ENCODE measurements at regions not wholly inside any gene's neighbourhood (a gene's known extent, or its start where the extent isn't known, plus 50 kb on each side); places are given as distances from the start of the nearest gene placed in this dataset.

- POLR2A ChIA-PET (ENCODE audit: partially characterized antibody), result interaction anchor here (0.7 to 1.5 kb wide), 4 partner anchors 9 to 70 kb away, joined by 3 to 5 read pairs (median 3); no protein-coding TSS in a partner anchor
- TF ChIP-seq HDAC2 (IDR thresholded peaks at IDR 0.05; ENCODE audit: borderline replicate concordance in 1 of 2, low read depth in 2 of 2, low read length in 2 of 2), result no peak
- no peak for TF ChIP-seq JUN (IDR thresholded peaks at IDR 0.05; ENCODE audit: low read depth, low read length)
- TF ChIP-seq MAFK (IDR thresholded peaks at IDR 0.05; ENCODE audit: low read depth, low read length), result no peak
- TF ChIP-seq NANOG (IDR thresholded peaks at IDR 0.05; ENCODE audit: insufficient read depth, low read depth, low read length, poor library complexity, severe bottlenecking), result no peak
- TF ChIP-seq RBBP5 (IDR thresholded peaks at IDR 0.05; ENCODE audit: borderline replicate concordance, low read depth, low read length), result no peak
- no peak for TF ChIP-seq TEAD4 (IDR thresholded peaks at IDR 0.05; ENCODE audit: low read depth, low read length)
- no peak for TF ChIP-seq KDM5A (IDR thresholded peaks at IDR 0.05; ENCODE audit: low read length)
- no peak for TF ChIP-seq SP4 (IDR thresholded peaks at IDR 0.05; ENCODE audit: low read length)
- no peak for TF ChIP-seq BCL11A (IDR thresholded peaks at IDR 0.05; ENCODE audit: low read depth in 2 of 2, low read length in 2 of 2)
- no peak for TF ChIP-seq HDAC6 (IDR thresholded peaks at IDR 0.05; ENCODE audit: low read depth, low read length)
- no peak for TF ChIP-seq RNF2 (IDR thresholded peaks at IDR 0.05; ENCODE audit: borderline replicate concordance, low read depth, low read length, missing control alignments, poor library complexity, severe bottlenecking)
- TF ChIP-seq RFX5 (IDR thresholded peaks at IDR 0.05; ENCODE audit: borderline replicate concordance, low read depth, low read length), result no peak
Observed at GRCh38 chr6:144344646-144345045, 59.5 kb downstream of the UTRN start.

More at GRCh38 chr6:144344646-144345045, 59.5 kb downstream of the UTRN start:
- H2BK15ac ChIP-seq (ENCODE audit: low read length), result no peak overlapping the region
- no peak overlapping the region; the same call in 1 of the 2 replicates for H3K27ac ChIP-seq (ENCODE audit: low read depth, low read length)
- no peak overlapping the region for H3K4ac ChIP-seq (replicated peaks; ENCODE audit: insufficient read length, low read depth, low read length)
- WGBS, 2 experiments (ENCODE audit: extremely low coverage in 1 of 2, insufficient coverage in 1 of 2, insufficient read length in 1 of 2, insufficient replicate concordance in 2 of 2, low coverage in 1 of 2, low lambda C conversion rate in 2 of 2, missing lambda C conversion rate in 1 of 2), result 87% methylated on average over 5 of the region's 5 CpGs; no CpG with 5 or more reads in 1 of the 2 experiments
- H3K23me2 ChIP-seq (ENCODE audit: low read depth, low read length), result no peaks in the 10 kb centered on the region; the same call in 1 of the 2 replicates
- CTCF ChIA-PET (ENCODE audit: partially characterized antibody), result interaction anchor here (0.5 to 1.3 kb wide), 2 partner anchors 54 to 135 kb away, joined by 3 read pairs; no protein-coding TSS in a partner anchor
- peaks cover 5 to 38% of the 10 kb centered on the region in 2 experiments; a peak in 3 of 4 replicates for H3K79me2 ChIP-seq (ENCODE audit: control insufficient read depth in 1 of 2, insufficient read depth in 2 of 2, low read length in 2 of 2)
- H3K9ac ChIP-seq (replicated peaks in 1 of 4; ENCODE audit: extremely low read depth in 1 of 4, low read depth in 3 of 4, low read length in 3 of 4), result no peak overlapping the region
- no peak overlapping the region for H4K8ac ChIP-seq (ENCODE audit: extremely low read depth, insufficient read depth, low read length)
- H2BK20ac ChIP-seq (ENCODE audit: low read length), result no peak overlapping the region
- H4K5ac ChIP-seq (ENCODE audit: insufficient read length, low read depth, low read length), result no peak overlapping the region
- H3K14ac ChIP-seq (ENCODE audit: insufficient read length), result no peak overlapping the region
- H4K20me1 ChIP-seq (replicated peaks in 1 of 2; ENCODE audit: control insufficient read depth in 1 of 2, insufficient read depth in 2 of 2, low read length in 2 of 2), result peaks cover 0 to 3% of the 10 kb centered on the region in 2 experiments
- H3K27me3 ChIP-seq (replicated peaks in 1 of 4; ENCODE audit: control insufficient read depth in 3 of 4, extremely low read depth in 1 of 4, insufficient read depth in 3 of 4, low read length in 3 of 4), result no peaks in the 10 kb centered on the region
- H3K56ac ChIP-seq (replicated peaks; ENCODE audit: insufficient read length, low read depth, low read length), result no peak overlapping the region
- no peak overlapping the region for H2BK12ac ChIP-seq (ENCODE audit: low read depth, low read length)
- peaks cover 4% of the 10 kb centered on the region for H3K79me1 ChIP-seq (ENCODE audit: low read depth, low read length)
- H3K9me3 ChIP-seq (ENCODE audit: insufficient read depth in 2 of 2, low read depth in 1 of 2, low read length in 1 of 2), result no peaks in the 10 kb centered on the region
- H3K4me2 ChIP-seq (ENCODE audit: insufficient read depth in 1 of 2, low read depth in 2 of 2, low read length in 2 of 2), result no peak overlapping the region
- no peak overlapping the region for H3K18ac ChIP-seq (ENCODE audit: extremely low read depth, low read length)
- H3K36me3 ChIP-seq (ENCODE audit: control insufficient read depth in 2 of 4, insufficient read depth in 4 of 4, low read length in 3 of 4), result no peaks in the 10 kb centered on the region
- no peak overlapping the region for H3K23ac ChIP-seq (ENCODE audit: insufficient read length)
- no peak overlapping the region for H2AK5ac ChIP-seq (ENCODE audit: low read depth, low read length)
- H4K91ac ChIP-seq (replicated peaks; ENCODE audit: insufficient read length, low read length), result no peak overlapping the region
- no peak overlapping the region for H2BK5ac ChIP-seq (ENCODE audit: low read depth, low read length)
- peaks cover 1 to 9% (median 5%) of the 10 kb centered on the region in 4 experiments; a peak in 5 of 7 replicates for H3K4me1 ChIP-seq (replicated peaks in 1 of 4; ENCODE audit: control insufficient read depth in 3 of 4, insufficient read depth in 4 of 4, low read length in 3 of 4)
- H2BK120ac ChIP-seq (replicated peaks; ENCODE audit: low read depth, low read length), result no peak overlapping the region
- FAIRE-seq, result no peak
- no peak overlapping the region for H2AFZ ChIP-seq (ENCODE audit: low read length)
- H3K4me3 ChIP-seq (ENCODE audit: extremely low read depth in 1 of 4, insufficient read depth in 2 of 4, low read depth in 3 of 4, low read length in 4 of 4), result no peak overlapping the region
- no peak for DNase-seq (ENCODE audit: low read depth in 1 of 2, low spot score in 2 of 2)

All from H1 (cell line).